ENCODE measurements at regions not wholly inside any gene's neighbourhood (a gene's known extent, or its start where the extent isn't known, plus 50 kb on each side); places are given as distances from the start of the nearest gene placed in this dataset.

DNA sequence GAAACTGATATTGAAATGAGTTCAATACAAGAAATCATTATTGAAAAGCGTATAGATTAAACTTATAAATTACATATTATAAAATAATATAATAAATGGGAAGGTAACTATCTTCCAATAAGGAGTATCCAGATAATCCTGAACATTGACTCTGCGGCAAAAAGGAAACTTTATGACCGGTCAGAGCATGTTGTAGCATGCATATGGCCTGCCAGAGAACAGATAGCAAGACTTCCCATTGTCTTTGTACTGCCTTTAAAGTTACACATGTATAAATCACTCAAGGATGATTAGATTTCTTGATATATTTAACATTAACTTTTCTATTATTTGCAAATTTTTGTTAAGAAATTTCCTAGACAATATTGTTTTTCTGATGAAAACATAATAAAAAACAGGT, 56.2 kb upstream of the ETV1 start:
- no peak overlapping the region for H3K27ac Mint-ChIP-seq
- ATAC-seq, result no peak
- 0 out of 2 replicates have a peak, but pooled peaks cover 1% of the 10 kb centered on the region for H3K9me2 ChIP-seq (ENCODE audit: insufficient read depth)
- DNase-seq (ENCODE audit: low spot score), result no peak
- H3K4me2 ChIP-seq, result no peak overlapping the region
- peaks cover 3% of the 10 kb centered on the region; the same call in 1 of the 3 replicates for H3K9me3 Mint-ChIP-seq
- TF ChIP-seq ZNF331 (CRISPR knock-in tag; IDR thresholded peaks at IDR 0.05; ENCODE audit: low read depth) (no peak), EZH2 (IDR thresholded peaks at IDR 0.05; ENCODE audit: low read depth, unreplicated experiment) (no peak), STAT1 (IDR thresholded peaks at IDR 0.05; ENCODE audit: unreplicated experiment) (no peak), NANOG (IDR thresholded peaks at IDR 0.05; ENCODE audit: borderline replicate concordance) (no peak), POLR2AphosphoS5 (IDR thresholded peaks at IDR 0.05; ENCODE audit: low read depth) (no peak), EZH2phosphoT487 (IDR thresholded peaks at IDR 0.05; ENCODE audit: unreplicated experiment) (no peak), CREB1 (CRISPR knock-in tag; IDR thresholded peaks at IDR 0.05; ENCODE audit: low read depth) (no peak), JUNB (IDR thresholded peaks at IDR 0.05; ENCODE audit: unreplicated experiment) (no peak), ZNF114 (CRISPR knock-in tag; IDR thresholded peaks at IDR 0.05) (no peak)
- TF ChIP-seq, protein P1, sequence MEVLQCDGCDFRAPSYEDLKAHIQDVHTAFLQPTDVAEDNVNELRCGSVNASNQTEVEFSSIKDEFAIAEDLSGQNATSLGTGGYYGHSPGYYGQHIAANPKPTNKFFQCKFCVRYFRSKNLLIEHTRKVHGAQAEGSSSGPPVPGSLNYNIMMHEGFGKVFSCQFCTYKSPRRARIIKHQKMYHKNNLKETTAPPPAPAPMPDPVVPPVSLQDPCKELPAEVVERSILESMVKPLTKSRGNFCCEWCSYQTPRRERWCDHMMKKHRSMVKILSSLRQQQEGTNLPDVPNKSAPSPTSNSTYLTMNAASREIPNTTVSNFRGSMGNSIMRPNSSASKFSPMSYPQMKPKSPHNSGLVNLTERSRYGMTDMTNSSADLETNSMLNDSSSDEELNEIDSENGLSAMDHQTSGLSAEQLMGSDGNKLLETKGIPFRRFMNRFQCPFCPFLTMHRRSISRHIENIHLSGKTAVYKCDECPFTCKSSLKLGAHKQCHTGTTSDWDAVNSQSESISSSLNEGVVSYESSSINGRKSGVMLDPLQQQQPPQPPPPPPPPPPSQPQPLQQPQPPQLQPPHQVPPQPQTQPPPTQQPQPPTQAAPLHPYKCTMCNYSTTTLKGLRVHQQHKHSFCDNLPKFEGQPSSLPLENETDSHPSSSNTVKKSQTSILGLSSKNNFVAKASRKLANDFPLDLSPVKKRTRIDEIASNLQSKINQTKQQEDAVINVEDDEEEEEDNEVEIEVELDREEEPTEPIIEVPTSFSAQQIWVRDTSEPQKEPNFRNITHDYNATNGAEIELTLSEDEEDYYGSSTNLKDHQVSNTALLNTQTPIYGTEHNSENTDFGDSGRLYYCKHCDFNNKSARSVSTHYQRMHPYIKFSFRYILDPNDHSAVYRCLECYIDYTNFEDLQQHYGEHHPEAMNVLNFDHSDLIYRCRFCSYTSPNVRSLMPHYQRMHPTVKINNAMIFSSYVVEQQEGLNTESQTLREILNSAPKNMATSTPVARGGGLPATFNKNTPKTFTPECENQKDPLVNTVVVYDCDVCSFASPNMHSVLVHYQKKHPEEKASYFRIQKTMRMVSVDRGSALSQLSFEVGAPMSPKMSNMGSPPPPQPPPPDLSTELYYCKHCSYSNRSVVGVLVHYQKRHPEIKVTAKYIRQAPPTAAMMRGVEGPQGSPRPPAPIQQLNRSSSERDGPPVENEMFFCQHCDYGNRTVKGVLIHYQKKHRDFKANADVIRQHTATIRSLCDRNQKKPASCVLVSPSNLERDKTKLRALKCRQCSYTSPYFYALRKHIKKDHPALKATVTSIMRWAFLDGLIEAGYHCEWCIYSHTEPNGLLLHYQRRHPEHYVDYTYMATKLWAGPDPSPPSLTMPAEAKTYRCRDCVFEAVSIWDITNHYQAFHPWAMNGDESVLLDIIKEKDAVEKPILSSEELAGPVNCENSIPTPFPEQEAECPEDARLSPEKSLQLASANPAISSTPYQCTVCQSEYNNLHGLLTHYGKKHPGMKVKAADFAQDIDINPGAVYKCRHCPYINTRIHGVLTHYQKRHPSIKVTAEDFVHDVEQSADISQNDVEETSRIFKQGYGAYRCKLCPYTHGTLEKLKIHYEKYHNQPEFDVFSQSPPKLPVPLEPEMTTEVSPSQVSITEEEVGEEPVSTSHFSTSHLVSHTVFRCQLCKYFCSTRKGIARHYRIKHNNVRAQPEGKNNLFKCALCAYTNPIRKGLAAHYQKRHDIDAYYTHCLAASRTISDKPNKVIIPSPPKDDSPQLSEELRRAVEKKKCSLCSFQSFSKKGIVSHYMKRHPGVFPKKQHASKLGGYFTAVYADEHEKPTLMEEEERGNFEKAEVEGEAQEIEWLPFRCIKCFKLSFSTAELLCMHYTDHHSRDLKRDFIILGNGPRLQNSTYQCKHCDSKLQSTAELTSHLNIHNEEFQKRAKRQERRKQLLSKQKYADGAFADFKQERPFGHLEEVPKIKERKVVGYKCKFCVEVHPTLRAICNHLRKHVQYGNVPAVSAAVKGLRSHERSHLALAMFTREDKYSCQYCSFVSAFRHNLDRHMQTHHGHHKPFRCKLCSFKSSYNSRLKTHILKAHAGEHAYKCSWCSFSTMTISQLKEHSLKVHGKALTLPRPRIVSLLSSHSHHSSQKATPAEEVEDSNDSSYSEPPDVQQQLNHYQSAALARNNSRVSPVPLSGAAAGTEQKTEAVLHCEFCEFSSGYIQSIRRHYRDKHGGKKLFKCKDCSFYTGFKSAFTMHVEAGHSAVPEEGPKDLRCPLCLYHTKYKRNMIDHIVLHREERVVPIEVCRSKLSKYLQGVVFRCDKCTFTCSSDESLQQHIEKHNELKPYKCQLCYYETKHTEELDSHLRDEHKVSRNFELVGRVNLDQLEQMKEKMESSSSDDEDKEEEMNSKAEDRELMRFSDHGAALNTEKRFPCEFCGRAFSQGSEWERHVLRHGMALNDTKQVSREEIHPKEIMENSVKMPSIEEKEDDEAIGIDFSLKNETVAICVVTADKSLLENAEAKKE (CRISPR knock-in tag; IDR thresholded peaks at IDR 0.05), result no peak
- TF ChIP-seq, protein P2, sequence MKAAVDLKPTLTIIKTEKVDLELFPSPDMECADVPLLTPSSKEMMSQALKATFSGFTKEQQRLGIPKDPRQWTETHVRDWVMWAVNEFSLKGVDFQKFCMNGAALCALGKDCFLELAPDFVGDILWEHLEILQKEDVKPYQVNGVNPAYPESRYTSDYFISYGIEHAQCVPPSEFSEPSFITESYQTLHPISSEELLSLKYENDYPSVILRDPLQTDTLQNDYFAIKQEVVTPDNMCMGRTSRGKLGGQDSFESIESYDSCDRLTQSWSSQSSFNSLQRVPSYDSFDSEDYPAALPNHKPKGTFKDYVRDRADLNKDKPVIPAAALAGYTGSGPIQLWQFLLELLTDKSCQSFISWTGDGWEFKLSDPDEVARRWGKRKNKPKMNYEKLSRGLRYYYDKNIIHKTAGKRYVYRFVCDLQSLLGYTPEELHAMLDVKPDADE (IDR thresholded peaks at IDR 0.05), result no peak
- TF ChIP-seq, protein P3, sequence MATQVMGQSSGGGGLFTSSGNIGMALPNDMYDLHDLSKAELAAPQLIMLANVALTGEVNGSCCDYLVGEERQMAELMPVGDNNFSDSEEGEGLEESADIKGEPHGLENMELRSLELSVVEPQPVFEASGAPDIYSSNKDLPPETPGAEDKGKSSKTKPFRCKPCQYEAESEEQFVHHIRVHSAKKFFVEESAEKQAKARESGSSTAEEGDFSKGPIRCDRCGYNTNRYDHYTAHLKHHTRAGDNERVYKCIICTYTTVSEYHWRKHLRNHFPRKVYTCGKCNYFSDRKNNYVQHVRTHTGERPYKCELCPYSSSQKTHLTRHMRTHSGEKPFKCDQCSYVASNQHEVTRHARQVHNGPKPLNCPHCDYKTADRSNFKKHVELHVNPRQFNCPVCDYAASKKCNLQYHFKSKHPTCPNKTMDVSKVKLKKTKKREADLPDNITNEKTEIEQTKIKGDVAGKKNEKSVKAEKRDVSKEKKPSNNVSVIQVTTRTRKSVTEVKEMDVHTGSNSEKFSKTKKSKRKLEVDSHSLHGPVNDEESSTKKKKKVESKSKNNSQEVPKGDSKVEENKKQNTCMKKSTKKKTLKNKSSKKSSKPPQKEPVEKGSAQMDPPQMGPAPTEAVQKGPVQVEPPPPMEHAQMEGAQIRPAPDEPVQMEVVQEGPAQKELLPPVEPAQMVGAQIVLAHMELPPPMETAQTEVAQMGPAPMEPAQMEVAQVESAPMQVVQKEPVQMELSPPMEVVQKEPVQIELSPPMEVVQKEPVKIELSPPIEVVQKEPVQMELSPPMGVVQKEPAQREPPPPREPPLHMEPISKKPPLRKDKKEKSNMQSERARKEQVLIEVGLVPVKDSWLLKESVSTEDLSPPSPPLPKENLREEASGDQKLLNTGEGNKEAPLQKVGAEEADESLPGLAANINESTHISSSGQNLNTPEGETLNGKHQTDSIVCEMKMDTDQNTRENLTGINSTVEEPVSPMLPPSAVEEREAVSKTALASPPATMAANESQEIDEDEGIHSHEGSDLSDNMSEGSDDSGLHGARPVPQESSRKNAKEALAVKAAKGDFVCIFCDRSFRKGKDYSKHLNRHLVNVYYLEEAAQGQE (IDR thresholded peaks at IDR 0.05; ENCODE audit: unreplicated experiment), result no peak
- TF ChIP-seq, protein P4, sequence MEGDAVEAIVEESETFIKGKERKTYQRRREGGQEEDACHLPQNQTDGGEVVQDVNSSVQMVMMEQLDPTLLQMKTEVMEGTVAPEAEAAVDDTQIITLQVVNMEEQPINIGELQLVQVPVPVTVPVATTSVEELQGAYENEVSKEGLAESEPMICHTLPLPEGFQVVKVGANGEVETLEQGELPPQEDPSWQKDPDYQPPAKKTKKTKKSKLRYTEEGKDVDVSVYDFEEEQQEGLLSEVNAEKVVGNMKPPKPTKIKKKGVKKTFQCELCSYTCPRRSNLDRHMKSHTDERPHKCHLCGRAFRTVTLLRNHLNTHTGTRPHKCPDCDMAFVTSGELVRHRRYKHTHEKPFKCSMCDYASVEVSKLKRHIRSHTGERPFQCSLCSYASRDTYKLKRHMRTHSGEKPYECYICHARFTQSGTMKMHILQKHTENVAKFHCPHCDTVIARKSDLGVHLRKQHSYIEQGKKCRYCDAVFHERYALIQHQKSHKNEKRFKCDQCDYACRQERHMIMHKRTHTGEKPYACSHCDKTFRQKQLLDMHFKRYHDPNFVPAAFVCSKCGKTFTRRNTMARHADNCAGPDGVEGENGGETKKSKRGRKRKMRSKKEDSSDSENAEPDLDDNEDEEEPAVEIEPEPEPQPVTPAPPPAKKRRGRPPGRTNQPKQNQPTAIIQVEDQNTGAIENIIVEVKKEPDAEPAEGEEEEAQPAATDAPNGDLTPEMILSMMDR (conservative IDR thresholded peaks at IDR 0.05; ENCODE audit: low read depth in 2 of 2), result no peak
- no peaks in the 10 kb centered on the region for H3K36me3 Mint-ChIP-seq (ENCODE audit: low read depth)
- no peaks in the 10 kb centered on the region for H3K36me3 ChIP-seq (ENCODE audit: insufficient read depth)
- H3K4me1 Mint-ChIP-seq, result no peaks in the 10 kb centered on the region
- H4K20me1 ChIP-seq (replicated peaks; ENCODE audit: insufficient read depth), result no peaks in the 10 kb centered on the region
- H3K27me3 ChIP-seq (ENCODE audit: insufficient read depth), result no peaks in the 10 kb centered on the region
- no peak overlapping the region for H3K27ac ChIP-seq (ENCODE audit: low read depth)
- H3K4me3 ChIP-seq, result no peak overlapping the region
- no peaks in the 10 kb centered on the region for H3K27me3 Mint-ChIP-seq (ENCODE audit: insufficient read depth, low read depth, poor library complexity)
- H2AFZ ChIP-seq, result no peak overlapping the region
- no peaks in the 10 kb centered on the region for H3K79me2 ChIP-seq (replicated peaks; ENCODE audit: insufficient read depth)
- no peaks in the 10 kb centered on the region for H3K4me1 ChIP-seq (ENCODE audit: insufficient read depth)
- no peak overlapping the region for H3K4me3 Mint-ChIP-seq
- H3F3A ChIP-seq (replicated peaks; ENCODE audit: low read depth), result no peaks in the 10 kb centered on the region
